ENCODE measurements at regions not wholly inside any gene's neighbourhood (a gene's known extent, or its start where the extent isn't known, plus 50 kb on each side); places are given as distances from the start of the nearest gene placed in this dataset.

DNA sequence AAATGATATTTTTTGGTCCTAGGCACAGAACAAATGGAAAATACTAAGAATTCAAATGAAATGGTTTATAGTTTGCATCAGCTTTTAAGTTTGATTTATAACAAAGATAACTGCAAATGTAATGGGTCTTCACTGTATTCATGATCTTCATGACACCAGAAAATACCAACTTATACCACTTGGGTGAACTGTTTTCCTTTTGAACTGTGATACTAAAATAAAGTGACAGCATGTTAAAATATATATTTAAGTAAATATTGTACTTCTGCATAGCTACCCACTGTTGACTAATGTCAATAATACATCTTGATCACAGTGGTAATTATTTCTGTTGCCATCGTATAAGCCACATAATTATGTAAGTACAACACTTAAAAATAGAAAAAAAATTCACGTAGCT, 442.0 kb upstream of the ANKRD30A start:
- no peak for ATAC-seq (ENCODE audit: low read depth in 2 of 2)
- no peaks in the 10 kb centered on the region for H3K36me3 ChIP-seq (ENCODE audit: control insufficient read depth, insufficient read depth, low read length)
- no peaks in the 10 kb centered on the region for H3K27me3 ChIP-seq (ENCODE audit: control insufficient read depth, insufficient read depth, low read length)
- no peaks in the 10 kb centered on the region for H3K4me1 ChIP-seq (ENCODE audit: control insufficient read depth, insufficient read depth, low read length, poor library complexity, severe bottlenecking)
- no peak for DNase-seq
- H3K9me3 ChIP-seq (ENCODE audit: control insufficient read depth in 2 of 2, low read length in 2 of 2), result no peaks in the 10 kb centered on the region
- Mint-ChIP-seq H3K36me3 (no peaks in the 10 kb centered on the region), H3K4me1 (no peaks in the 10 kb centered on the region), H3K27ac (no peak overlapping the region), H3K9me3 (peaks cover 0 to 8% (median 4%) of the 10 kb centered on the region in 7 donors), H3K4me3 (no peak overlapping the region), H3K27me3 (no peaks in the 10 kb centered on the region)
- H3K27ac ChIP-seq (ENCODE audit: insufficient read depth, low read length, poor library complexity, severe bottlenecking), result no peak overlapping the region
- H3K4me3 ChIP-seq (ENCODE audit: low read depth, low read length), result no peak overlapping the region

DNA sequence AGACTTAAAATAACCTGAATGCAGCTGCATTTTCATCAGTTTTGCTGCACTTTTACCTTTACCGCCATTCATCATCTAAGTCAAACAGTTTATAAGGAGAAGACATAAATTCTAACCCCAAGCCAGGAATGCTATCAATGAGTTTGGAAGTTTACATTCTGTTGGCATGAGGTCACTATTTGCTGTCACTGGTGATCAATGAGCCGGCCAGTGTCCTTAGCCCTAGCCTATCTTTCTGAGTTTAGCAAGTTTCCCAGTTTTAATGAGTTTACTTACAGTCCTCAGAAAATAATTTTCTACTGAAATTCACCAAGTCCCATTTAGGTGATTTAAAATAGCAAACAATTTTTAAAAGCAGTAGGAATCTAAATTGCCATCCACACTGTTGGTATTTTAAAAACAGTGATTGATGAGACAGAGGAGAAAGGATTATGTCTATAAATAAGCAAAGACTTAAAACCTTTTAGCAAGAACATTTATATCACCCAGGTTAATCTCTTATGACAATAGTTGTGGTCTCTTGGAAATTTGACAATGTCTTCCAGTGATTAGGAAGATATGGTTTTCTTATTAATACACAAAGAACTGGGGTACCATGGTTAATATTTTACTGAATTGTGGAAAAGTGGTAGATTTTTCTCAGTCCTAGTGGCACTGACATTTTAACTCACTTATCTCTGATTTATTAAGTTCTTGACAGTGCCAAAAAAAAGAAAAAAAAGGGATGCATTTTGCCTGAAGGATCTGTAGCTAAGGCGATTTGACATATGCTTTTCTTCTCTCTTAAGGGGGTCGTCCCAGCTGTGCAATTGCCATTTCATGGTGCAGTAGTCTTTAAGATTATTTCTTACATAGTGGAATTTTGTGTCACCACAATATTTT, 443.4 kb upstream of the ANKRD30A start:
- Histone ChIP-seq H3K27ac (ENCODE audit: insufficient read depth, low read length, poor library complexity, severe bottlenecking) (no peak overlapping the region), H3K4me3 (ENCODE audit: low read depth, low read length) (no peak overlapping the region), H3K9me3 (ENCODE audit: control insufficient read depth in 2 of 2, low read length in 2 of 2) (no peaks in the 10 kb centered on the region), H3K27me3 (ENCODE audit: control insufficient read depth, insufficient read depth, low read length) (no peaks in the 10 kb centered on the region), H3K36me3 (ENCODE audit: control insufficient read depth, insufficient read depth, low read length) (no peaks in the 10 kb centered on the region), H3K4me1 (ENCODE audit: control insufficient read depth, insufficient read depth, low read length, poor library complexity, severe bottlenecking) (no peaks in the 10 kb centered on the region)
- Mint-ChIP-seq H3K4me1 (no peaks in the 10 kb centered on the region), H3K27ac (no peak overlapping the region), H3K36me3 (no peaks in the 10 kb centered on the region), H3K27me3 (no peaks in the 10 kb centered on the region), H3K4me3 (no peak overlapping the region), H3K9me3 (peaks cover 0 to 8% (median 4%) of the 10 kb centered on the region in 7 donors)
- ATAC-seq (ENCODE audit: low read depth in 2 of 2), result no peak
- no peak for DNase-seq

DNA sequence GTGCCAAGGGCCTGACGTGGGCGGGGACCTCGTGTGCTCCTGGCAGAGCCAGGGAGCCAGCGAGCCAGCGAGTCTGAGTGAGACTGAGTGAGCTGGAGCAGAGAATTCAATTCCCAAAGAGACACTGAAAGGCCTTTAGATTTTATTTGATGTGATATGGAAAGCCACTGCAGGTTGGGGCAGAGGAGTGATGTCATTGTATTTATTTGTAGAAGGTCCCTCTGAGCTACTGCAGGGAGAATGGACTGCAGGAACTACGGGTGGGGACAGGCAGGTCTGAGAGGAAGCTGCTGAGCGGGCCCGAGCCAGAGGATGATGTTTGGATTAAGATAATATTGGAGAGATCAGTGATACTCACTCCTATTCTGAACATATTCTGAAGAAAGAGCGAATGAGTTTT, 445.8 kb upstream of the ANKRD30A start:
- no peak overlapping the region for H3K4me3 Mint-ChIP-seq
- Histone ChIP-seq H3K4me3 (ENCODE audit: low read depth, low read length) (no peak overlapping the region), H3K27me3 (ENCODE audit: control insufficient read depth, insufficient read depth, low read length) (no peaks in the 10 kb centered on the region), H3K36me3 (ENCODE audit: control insufficient read depth, insufficient read depth, low read length) (no peaks in the 10 kb centered on the region), H3K9me3 (ENCODE audit: control insufficient read depth in 2 of 2, low read length in 2 of 2) (no peaks in the 10 kb centered on the region), H3K27ac (ENCODE audit: insufficient read depth, low read length, poor library complexity, severe bottlenecking) (no peak overlapping the region), H3K4me1 (ENCODE audit: control insufficient read depth, insufficient read depth, low read length, poor library complexity, severe bottlenecking) (no peaks in the 10 kb centered on the region)
- H3K36me3 Mint-ChIP-seq, result no peaks in the 10 kb centered on the region
- no peaks in the 10 kb centered on the region for H3K27me3 Mint-ChIP-seq
- no peak overlapping the region for H3K27ac Mint-ChIP-seq
- ATAC-seq (ENCODE audit: low read depth in 2 of 2) (no peak), DNase-seq (no peak)
- peaks cover 5 to 14% (median 7%) of the 10 kb centered on the region in 7 donors for H3K9me3 Mint-ChIP-seq
- H3K4me1 Mint-ChIP-seq, result no peaks in the 10 kb centered on the region

DNA sequence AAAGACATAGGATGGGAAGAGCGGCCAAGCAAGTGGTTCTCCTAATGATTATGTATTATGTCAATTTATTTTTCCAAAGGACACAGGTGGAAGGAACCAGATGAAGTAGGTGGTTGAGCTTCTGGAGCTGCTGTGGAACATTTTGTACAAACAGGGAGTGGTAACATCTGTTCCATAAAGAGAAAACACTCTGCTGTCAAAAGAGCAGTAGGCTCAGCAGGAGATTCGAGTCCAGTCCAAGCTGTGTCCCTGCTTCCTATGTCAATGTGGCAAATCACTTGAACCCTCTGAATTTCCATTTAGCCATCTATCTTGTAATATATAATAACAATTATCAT, 448.0 kb upstream of the ANKRD30A start:
- Histone ChIP-seq H3K4me1 (ENCODE audit: control insufficient read depth, insufficient read depth, low read length, poor library complexity, severe bottlenecking) (no peaks in the 10 kb centered on the region), H3K9me3 (ENCODE audit: control insufficient read depth in 2 of 2, low read length in 2 of 2) (no peaks in the 10 kb centered on the region), H3K27me3 (ENCODE audit: control insufficient read depth, insufficient read depth, low read length) (no peaks in the 10 kb centered on the region), H3K27ac (ENCODE audit: insufficient read depth, low read length, poor library complexity, severe bottlenecking) (no peak overlapping the region), H3K36me3 (ENCODE audit: control insufficient read depth, insufficient read depth, low read length) (no peaks in the 10 kb centered on the region), H3K4me3 (ENCODE audit: low read depth, low read length) (no peak overlapping the region)
- peak overlapping the region in 1 of 3 donors; percentile 38 for H3K27ac Mint-ChIP-seq
- ATAC-seq (ENCODE audit: low read depth in 2 of 2), result no peak
- peaks cover 0 to 15% (median 8%) of the 10 kb centered on the region in 7 donors for H3K9me3 Mint-ChIP-seq
- no peaks in the 10 kb centered on the region for H3K36me3 Mint-ChIP-seq
- no peaks in the 10 kb centered on the region for H3K27me3 Mint-ChIP-seq
- no peaks in the 10 kb centered on the region for H3K4me1 Mint-ChIP-seq
- H3K4me3 Mint-ChIP-seq, result no peak overlapping the region
- no peak for DNase-seq

DNA sequence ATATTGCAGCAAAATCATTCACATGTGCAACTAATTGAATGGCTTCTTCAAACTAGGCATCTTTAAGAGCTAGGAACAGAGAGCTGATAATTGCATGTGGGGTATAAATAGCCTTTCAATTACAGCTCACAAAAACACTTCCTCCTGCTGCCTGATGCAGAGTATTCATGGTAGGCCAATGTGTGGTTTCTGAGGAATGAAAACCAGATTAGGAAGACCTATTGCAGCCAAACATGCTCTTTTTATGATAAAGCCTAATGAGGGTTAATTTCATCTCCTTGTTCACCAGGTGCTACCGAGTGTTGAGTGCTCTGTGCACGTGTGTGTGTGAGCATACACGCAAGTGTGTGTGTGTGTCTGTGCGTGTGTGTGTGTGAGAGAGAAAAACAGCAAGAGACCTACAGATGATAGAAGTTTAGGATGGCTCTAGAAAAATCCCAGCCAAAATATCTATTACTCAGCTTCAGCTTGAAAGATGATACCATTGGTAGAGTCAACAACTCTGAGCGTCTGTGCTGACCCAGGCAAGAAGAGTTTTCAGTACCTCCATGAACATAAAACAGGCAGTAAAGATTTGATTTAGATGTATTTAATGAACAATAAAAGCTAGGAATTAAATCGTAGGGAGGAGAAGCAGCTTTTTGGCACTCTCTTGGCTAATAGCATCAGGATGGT, 448.5 kb upstream of the ANKRD30A start:
- Mint-ChIP-seq H3K27ac (peak overlapping the region in 1 of 3 donors; percentile 38), H3K4me3 (no peak overlapping the region), H3K9me3 (peaks cover 0 to 16% (median 8%) of the 10 kb centered on the region in 7 donors), H3K4me1 (no peaks in the 10 kb centered on the region), H3K27me3 (no peaks in the 10 kb centered on the region), H3K36me3 (no peaks in the 10 kb centered on the region)
- Histone ChIP-seq H3K36me3 (ENCODE audit: control insufficient read depth, insufficient read depth, low read length) (no peaks in the 10 kb centered on the region), H3K4me1 (ENCODE audit: control insufficient read depth, insufficient read depth, low read length, poor library complexity, severe bottlenecking) (no peaks in the 10 kb centered on the region), H3K27me3 (ENCODE audit: control insufficient read depth, insufficient read depth, low read length) (no peaks in the 10 kb centered on the region), H3K4me3 (ENCODE audit: low read depth, low read length) (no peak overlapping the region), H3K27ac (ENCODE audit: insufficient read depth, low read length, poor library complexity, severe bottlenecking) (no peak overlapping the region), H3K9me3 (ENCODE audit: control insufficient read depth in 2 of 2, low read length in 2 of 2) (no peaks in the 10 kb centered on the region)
- DNase-seq (no peak), ATAC-seq (ENCODE audit: low read depth in 2 of 2) (no peak)

DNA sequence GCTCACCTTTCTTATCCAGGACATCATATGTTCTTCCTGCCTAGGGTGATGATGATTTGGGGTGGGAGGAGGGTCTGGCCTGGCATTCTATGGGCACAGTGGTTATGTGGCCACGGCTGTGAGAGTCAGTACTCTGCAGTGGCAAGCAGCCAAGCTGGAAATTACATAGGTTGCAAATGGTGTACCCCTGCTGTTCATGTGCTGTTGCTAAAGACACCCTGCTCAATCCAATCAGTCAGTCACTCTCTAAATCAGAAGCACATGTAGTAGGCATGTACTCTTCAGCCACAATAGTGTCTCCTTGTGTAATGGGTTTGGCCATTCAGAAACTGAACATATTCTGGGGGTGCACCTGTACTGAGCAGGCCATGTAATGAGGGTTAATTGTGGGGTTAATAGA, 449.1 kb upstream of the ANKRD30A start:
- H3K4me3 Mint-ChIP-seq, result no peak overlapping the region
- Histone ChIP-seq H3K4me1 (ENCODE audit: control insufficient read depth, insufficient read depth, low read length, poor library complexity, severe bottlenecking) (no peaks in the 10 kb centered on the region), H3K27me3 (ENCODE audit: control insufficient read depth, insufficient read depth, low read length) (no peaks in the 10 kb centered on the region), H3K9me3 (ENCODE audit: control insufficient read depth in 2 of 2, low read length in 2 of 2) (no peaks in the 10 kb centered on the region), H3K36me3 (ENCODE audit: control insufficient read depth, insufficient read depth, low read length) (no peaks in the 10 kb centered on the region), H3K4me3 (ENCODE audit: low read depth, low read length) (no peak overlapping the region), H3K27ac (ENCODE audit: insufficient read depth, low read length, poor library complexity, severe bottlenecking) (no peak overlapping the region)
- peaks cover 0 to 18% (median 8%) of the 10 kb centered on the region in 7 donors for H3K9me3 Mint-ChIP-seq
- no peaks in the 10 kb centered on the region for H3K36me3 Mint-ChIP-seq
- H3K4me1 Mint-ChIP-seq, result no peaks in the 10 kb centered on the region
- DNase-seq, result no peak
- no peak overlapping the region for H3K27ac Mint-ChIP-seq
- ATAC-seq (ENCODE audit: low read depth in 2 of 2), result no peak
- no peaks in the 10 kb centered on the region for H3K27me3 Mint-ChIP-seq

DNA sequence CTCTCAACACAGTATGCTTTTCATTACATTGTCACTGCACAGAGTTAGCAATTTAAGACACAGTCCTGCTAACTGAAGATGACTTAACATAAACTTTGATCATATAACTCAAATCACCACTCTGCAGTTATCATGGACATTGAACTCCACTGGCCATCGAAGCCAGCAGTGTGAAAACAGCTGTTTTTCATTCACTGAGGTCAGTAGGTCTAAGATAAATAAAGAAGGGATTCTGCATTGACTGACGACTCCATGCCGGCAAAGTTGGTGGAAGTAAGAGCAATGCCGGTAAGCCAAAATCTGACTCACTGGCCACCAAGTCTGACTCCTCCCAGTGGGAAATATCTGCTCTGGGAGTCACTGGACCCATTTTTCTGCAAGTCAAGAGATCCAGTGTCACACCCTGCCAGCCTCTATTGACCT, 449.9 kb upstream of the ANKRD30A start:
- Mint-ChIP-seq H3K27ac (no peak overlapping the region), H3K36me3 (no peaks in the 10 kb centered on the region), H3K4me1 (no peaks in the 10 kb centered on the region), H3K27me3 (no peaks in the 10 kb centered on the region), H3K4me3 (no peak overlapping the region), H3K9me3 (peaks cover 0 to 16% (median 8%) of the 10 kb centered on the region in 7 donors)
- no peak for DNase-seq
- Histone ChIP-seq H3K4me1 (ENCODE audit: control insufficient read depth, insufficient read depth, low read length, poor library complexity, severe bottlenecking) (no peaks in the 10 kb centered on the region), H3K36me3 (ENCODE audit: control insufficient read depth, insufficient read depth, low read length) (no peaks in the 10 kb centered on the region), H3K27ac (ENCODE audit: insufficient read depth, low read length, poor library complexity, severe bottlenecking) (no peak overlapping the region), H3K4me3 (ENCODE audit: low read depth, low read length) (no peak overlapping the region), H3K9me3 (ENCODE audit: control insufficient read depth in 2 of 2, low read length in 2 of 2) (peaks cover 0 to 4% of the 10 kb centered on the region in 2 experiments), H3K27me3 (ENCODE audit: control insufficient read depth, insufficient read depth, low read length) (no peaks in the 10 kb centered on the region)
- no peak for ATAC-seq (ENCODE audit: low read depth in 2 of 2)
